ENCODE measurements at regions not wholly inside any gene's neighbourhood (a gene's known extent, or its start where the extent isn't known, plus 50 kb on each side); places are given as distances from the start of the nearest gene placed in this dataset.
A peak's percentile ranks its signal among the peaks of the same experiment; 100 is the strongest.

DNA sequence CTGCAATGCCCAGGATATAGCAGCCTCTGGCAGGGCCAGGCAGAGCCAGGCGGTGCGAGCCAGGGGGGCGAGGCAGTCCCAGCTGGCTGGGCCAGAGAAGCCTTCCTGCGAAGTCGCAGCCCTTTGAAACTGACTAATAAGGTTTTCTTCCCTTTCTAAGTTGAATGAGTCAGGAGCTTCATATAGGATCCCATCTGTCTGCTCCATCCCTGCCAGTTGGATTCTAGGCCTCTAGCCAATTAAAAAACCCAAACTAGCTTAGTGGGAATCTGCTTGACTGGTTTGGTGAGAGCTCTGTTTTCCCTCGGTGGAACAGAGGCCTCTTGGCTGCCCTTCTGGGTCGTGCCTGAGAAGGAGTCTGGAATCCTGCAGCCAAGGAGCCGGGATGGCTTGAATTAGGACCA, 70.1 kb upstream of the RAPGEF1 start:
- DNase-seq: no peak

DNA sequence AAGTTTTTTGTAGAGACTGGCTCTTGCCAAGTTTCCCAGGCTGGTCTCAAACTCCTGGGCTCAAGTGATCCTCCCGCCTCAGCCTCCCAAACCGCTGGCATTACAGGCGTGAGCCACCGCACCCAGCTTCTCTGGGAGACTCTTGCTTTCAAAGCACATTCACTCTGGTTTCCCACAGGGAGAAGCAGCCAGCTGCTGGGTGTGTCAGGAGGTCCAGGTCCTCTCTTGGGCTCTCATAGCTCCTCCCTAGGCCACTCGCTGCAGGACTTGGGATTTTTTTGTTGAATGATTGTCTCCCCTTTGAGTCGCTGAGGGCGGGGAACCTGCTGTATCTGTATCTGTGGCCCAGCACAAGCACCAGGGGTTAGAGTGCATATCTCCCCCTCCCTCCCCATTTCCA, 68.4 kb upstream of the RAPGEF1 start:
- no peak for DNase-seq

DNA sequence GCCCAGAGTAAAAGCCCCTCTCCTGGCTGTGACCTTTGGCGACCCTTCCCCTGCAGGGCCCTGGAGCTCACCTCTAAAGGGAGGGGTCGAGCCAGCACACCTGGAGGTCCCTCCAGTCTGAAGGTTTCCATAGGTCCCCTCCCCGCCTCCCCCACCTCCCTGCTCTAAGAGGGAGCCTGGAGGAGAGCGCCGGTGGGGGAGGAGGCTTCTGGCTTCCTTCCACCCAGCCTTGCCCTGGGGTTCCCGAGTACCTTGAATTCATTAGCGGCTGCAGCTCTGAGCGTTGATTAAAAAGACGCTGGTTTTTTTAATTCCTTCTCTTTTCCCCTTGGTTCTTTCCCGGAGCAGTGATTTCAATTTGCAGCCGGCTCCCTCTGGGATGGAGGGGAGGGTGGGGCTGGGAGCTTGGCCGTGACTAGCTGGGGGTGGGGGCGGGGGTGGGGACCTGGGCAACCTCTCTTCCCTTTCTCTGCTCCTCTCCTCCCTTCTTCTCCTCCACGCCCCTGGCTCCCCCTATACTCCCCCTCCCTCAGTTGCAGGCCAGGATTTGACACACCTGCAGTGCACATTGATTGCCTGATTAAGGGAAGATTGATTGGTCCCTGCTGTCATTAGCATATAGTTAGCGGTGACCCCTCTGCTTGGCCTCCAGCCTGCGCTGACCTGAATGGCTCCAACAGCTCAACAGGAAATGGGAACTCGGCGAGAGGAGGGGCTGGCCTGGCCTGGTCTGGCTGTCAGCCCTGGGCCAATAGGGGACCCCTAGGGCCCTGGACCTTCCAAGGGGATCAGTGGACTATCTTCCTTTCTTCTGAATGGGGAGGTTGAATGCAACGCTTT, 67.5 kb upstream of the RAPGEF1 start:
- no peak for DNase-seq

DNA sequence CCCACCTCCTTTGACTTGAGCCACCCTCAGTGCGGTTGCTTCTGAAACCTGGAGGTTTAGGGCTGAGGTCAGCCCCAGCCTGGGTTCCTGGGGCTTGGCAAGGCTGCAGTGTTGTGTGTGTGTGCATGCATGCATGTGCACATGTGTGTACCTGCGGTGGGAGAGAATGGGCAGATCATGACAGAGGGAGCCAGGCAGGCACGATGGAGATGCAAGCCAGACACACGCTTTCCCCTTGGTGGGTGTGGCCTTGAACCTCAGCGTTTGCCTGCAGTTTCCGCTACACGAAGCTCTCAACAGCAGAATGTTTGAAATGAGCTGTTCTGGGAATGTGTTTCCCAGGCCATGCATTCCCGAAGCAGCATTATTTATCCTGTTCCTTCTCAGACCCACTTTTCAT, 65.9 kb upstream of the RAPGEF1 start:
- no peak for DNase-seq

DNA sequence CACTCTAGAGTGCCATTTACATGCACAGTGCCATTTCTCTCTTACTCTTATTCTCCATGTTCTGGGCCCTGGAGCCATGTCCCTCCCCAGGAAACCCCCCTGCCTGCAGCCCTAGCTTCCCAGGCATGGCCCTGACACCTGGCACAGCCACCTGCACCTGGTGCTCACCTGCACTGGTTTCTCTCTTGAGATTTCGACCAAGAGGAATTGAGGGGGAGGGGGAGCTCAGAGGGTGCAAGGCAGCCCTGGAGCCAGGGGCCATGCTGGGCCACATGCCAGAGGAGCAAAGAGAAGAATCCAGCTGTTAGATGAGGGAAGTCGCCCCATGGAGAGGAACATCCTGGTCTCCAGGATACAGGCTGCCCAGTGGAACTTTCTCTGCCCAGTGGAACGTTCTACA, 65.0 kb upstream of the RAPGEF1 start:
- no peak for DNase-seq

DNA sequence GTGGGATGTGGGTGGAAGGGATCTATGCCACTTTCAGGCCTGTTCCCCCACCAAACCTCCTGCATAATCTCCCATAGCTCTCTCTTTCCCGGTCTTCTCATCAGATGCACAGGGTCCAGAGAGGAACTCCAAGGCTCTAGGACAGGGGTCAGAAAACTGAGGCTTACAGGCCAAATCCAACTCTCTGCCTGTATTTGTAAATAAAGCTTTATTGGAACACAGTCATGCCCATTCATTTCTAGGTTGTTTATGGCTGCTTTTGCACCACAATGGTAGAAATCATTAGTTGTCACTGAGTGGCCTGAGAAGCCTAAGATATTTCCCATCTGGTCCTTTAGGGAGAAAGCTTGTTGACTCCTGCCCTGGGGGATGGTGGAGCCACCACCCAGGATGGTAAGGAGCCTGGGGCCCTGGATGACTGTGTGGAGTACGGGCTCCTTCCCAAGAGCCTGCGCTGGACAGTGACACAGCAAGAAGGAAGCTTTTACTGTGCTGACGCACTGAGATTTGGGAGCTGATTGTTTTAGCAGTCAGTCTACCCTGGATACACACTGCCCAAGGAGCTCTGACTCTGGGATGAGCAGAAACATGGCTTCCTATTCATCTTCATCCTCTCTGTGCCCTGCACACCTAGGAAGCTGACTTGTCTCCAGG, 64.0 kb upstream of the RAPGEF1 start:
- no peak for DNase-seq

DNA sequence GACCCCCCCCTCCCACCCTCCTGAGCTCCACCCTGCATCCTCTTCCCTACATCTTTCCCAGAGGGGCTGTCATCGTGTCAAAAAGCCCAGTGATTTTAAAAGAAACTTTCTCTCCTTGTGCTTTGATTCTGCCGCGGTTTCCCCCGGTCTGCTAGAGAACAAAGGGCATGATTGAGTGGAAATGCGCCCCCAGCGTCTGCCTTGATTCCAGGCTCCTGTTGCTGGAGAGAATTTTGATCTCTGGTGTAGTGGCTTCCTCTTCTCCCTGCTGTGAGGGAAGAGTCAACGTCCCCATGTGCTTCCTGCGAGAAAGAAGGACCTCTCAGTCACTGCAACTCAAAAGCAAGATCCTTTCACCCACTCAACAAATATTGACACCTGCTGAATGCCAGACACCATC, 61.9 kb upstream of the RAPGEF1 start:
- DNase-seq: no peak

DNA sequence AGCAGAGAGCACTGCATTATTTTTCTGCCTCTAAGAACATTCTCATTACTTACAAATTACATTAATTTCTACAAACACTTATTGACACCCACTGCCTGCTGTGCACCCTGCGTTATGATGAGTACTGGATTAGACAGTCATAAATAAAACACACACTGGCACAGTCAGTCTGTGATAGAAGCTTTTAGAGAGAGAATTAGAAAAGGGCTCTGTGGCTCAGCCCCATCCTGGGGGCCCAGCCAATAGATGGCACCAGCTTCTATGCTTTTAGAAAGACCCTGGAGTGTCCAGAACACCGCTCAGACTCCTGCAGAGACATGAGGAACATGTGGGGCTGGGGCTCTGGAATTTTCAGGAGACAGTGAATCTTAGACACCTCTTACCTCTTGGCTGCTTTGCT, 61.0 kb upstream of the RAPGEF1 start:
- DNase-seq: no peak

DNA sequence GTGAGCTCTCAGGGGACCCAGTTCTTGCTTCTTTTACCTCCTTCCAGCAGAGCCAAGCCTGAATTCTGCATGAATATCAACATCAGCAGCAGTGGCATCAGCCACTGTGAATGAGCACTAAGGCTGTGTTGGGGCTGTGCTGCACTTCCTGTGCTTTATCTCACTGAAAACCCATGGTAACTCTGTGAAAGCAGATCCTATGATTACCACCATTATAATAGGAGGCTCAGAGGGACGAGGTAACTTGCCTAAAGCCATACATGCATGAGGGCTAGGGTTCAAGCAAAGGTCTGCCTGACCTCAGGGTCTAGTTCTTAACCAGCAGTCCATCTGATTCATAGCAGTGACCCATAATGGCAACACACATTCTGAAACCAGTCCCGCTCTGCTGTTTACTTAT, 60.5 kb upstream of the RAPGEF1 start:
- no peak for DNase-seq

DNA sequence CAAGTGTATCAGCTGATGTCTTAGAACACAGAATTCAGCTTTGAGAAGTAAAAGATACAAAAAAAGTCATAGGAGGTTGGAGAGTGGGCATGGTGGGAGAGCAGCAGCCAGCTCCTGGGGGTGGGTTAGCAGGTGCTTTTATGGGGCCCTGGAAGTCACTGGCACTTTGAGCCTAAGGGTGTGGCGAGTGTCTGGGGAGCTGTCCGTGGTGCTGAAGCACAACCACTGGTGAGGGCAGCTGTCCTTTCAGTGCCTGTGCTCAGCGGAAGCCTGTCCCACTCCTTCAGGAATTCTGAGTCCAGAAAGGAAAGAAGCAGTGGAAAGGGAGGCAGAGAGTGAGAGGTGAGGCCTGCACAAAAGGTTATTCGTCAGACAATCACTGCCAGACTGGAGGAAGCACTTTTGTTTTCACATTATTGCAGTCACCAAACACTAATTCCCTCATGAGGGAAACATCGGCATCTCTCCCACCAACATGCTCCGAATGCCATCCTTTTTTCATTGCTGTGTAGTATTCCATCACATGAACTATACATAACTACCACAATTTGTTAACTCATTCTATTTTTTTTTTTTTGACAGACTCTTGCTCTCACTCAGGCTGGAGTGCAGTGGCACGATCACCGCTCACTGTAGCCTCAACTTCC, 59.4 kb upstream of the RAPGEF1 start:
- DNase-seq: peak; percentile 88

DNA sequence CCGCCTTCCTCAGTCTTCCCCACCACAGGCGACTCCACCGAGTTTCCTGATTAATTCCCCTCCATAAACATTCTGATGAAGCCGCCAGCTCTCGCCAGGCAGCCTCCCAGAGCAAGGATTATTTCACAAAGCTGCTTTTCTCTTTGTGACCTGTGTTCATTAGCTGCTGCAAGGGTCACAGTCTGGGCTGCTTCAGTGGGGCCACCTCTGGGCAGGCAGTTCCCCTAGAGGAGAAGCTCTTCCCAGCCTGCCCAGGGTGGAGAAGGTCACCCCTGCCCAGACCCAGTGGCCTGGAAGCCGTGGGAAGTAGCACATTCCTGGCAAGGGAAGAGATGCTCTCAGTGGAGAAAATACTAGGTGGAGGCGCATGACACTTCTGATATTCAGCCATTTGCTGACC, 58.4 kb upstream of the RAPGEF1 start:
- no peak for DNase-seq

DNA sequence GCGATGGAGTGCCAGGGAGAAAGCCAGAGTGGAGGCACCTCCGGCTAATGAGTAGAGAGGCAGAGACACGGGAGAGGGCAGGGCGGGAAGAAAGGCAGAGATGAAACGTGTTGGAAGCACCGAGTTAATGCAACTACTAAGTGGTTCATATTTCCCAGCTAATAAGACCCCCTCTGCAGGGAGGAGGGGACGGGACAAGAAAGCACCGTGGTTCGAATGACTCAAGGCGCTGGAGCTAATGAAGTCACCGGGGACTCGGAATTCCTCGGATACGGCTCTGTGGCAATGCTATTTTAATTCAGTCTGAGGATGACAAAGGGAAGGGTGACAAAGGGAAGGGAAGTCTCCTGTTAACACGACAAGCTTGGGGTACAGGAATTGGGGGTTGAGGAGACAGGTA, 54.5 kb upstream of the RAPGEF1 start:
- DNase-seq: no peak

DNA sequence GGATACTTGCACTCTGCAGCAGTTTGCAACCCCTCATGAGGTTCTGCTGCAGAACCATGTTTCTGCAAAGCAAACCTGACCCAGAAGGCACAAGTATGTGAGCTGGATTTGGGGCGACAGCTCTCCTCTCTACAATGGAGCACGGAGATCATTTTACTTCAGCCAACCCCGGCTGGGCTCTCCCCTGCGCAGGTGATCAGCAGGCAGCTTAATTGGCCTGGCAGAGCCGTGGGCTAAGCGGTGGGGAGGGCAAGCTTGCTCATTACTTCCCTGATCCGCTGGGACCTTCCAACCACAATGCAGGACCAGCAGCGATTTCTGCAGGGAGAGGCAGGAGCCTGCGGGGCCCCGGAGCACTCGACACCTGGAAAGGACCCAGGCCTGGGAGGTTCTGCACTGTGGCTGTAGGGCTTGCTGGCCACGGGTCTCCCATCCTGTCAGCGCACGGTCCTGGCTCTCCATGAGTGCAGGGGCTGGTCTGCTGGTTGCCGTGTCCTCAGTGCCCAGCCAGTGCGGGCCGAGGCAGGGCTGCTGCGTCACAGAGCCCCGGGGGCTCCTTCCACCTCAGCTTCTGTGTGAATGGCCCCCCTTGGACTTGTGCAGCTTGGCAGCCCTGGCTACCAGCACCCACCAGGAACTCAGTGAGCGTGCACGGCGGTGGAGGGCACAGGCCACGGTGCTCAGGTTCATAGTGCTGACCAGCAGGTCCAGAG, 51.8 kb upstream of the RAPGEF1 start:
- no peak for DNase-seq

Measured in islet precursor cell (in vitro differentiated cells).